HG03196 (cell line): ENCODE measurements at regions not wholly inside any gene's neighbourhood (a gene's known extent, or its start where the extent isn't known, plus 50 kb on each side); places are given as distances from the start of the nearest gene placed in this dataset.
"Not testable (repeated sequence)": the region's sequence is repeated elsewhere in the genome, so short reads cannot be mapped to it uniquely, and the experiment has no call there.

Source experiments
- ATAC-seq: cut with Tn5 transposase; IDR thresholded peaks from one replicate; pipeline ENCODE4 v1.9.1; 2021; ENCODE audit not compliant: unreplicated experiment

GRCh38 chr6:111925296-111925695 lies 52.0 kb upstream of the FYN start:
- ATAC-seq, result no peak

GRCh38 chr6:111926731-111927302 lies 53.6 kb upstream of the FYN start:
- no peak for ATAC-seq

GRCh38 chr6:111927321-111927720 lies 54.1 kb upstream of the FYN start:
- no peak for ATAC-seq

DNA sequence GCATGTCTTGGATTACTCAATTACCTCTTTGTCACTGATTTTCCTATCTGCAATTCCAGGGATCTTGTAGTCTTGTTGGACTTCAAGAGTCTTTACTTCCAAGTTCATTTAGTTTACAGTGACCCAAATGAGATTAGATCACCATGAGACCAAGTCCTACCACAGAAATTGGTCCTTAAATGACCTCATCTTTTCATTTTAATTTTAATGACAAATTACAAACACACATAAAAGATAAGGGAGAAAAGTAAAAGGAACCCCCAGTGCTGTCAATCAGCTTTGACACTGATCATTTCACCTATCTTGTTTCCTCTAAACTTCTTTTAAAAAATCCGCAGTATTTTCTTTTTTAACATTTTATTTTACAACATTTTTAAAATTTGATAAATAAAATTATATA lies 54.9 kb upstream of the FYN start:
- ATAC-seq, result no peak

DNA sequence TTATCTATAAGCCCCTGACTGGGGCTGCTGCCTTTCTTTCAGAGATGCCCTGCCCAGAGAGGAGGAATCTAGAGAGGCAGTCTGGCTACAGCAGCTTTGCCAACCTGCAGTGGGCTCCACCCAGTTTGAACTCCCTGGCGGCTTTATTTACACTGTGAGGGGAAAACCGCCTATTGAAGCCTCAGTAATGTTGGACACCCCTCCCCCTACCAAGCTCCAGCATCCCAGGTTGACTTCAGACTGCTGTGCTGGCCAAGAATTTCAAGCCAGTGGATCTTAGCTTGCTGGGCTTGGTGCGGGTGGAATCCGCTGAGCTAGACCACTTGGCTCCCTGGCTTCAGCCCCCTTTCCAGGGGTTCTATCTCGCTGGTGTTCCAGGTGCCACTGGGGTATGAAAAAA lies 61.4 kb upstream of the FYN start:
- not testable (repeated sequence) for ATAC-seq

- no peak for ATAC-seq
These were observed 63.5 kb upstream of the FYN start for GRCh38 chr6:111936718-111937117.

- ATAC-seq, result no peak
These were observed 65.5 kb upstream of the FYN start for GRCh38 chr6:111938710-111939109.

- no peak for ATAC-seq
These were observed 66.7 kb upstream of the FYN start for GRCh38 chr6:111939902-111940301.

DNA sequence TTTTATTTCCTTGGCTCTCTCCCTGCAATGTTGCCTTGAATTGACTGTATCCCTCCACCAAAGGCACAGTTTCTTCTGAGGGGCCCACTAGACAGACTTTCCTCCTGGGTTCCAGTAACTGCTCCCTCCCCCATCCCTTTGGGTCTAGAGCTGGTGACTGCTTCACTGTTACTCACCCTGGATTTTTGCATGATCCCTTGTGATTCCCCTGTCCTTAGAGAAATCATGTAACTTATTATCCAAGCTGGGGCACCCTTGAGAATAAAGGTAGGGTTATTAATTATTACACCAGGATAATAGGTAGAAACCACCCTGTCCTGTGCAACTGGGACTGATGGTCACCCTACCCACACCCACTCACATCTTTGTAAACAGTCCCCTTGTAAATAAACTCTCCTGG lies 67.5 kb upstream of the FYN start:
- ATAC-seq, result no peak

- no peak for ATAC-seq
These were observed 68.6 kb upstream of the FYN start for GRCh38 chr6:111941686-111942330.

DNA sequence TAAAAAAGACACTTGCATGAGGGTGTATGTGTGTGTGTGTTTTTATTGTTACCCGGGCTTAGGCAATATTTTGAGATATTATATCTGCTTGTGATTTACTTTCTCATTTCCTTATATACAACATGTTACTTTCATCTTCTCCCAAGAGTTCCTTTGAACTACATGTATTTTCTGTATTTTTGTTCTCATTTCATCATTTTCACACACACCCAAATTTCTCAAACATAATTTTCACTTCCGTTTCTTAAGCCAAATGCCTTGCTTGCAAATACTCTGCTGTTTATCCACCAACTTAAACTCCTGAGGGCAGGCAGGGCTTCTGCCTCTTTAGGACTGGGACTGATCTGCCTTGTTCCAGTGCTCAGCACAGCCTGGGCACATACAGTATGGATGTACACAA lies 69.3 kb upstream of the FYN start:
- no peak for ATAC-seq

- no peak for ATAC-seq
These were observed 70.0 kb upstream of the FYN start for GRCh38 chr6:111943266-111943665.

GRCh38 chr6:111943726-111944125 lies 70.5 kb upstream of the FYN start:
- ATAC-seq, result no peak

DNA sequence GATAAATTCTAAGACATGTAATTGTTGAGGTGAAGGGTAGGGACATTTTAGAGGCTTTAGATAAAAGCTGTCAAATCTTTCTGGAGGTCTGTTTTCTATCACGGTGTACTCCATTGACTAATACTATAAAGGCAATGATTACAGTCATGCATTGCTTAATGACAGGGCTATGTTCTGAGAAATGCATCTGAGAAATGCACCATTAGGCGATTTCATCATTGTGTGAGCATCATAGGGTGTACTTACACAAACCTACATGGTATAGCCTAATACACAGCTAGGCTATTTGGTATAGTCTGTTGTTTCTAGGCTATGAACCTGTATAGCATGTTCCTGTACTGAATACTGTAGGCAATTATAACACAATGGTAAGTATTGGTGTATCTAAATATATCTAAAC lies 71.3 kb upstream of the FYN start:
- no peak for ATAC-seq

- no peak for ATAC-seq
These were observed 76.3 kb upstream of the FYN start for GRCh38 chr6:111949546-111949945.

- not testable (repeated sequence) for ATAC-seq
These were observed 76.7 kb upstream of the FYN start for GRCh38 chr6:111949984-111950383.

DNA sequence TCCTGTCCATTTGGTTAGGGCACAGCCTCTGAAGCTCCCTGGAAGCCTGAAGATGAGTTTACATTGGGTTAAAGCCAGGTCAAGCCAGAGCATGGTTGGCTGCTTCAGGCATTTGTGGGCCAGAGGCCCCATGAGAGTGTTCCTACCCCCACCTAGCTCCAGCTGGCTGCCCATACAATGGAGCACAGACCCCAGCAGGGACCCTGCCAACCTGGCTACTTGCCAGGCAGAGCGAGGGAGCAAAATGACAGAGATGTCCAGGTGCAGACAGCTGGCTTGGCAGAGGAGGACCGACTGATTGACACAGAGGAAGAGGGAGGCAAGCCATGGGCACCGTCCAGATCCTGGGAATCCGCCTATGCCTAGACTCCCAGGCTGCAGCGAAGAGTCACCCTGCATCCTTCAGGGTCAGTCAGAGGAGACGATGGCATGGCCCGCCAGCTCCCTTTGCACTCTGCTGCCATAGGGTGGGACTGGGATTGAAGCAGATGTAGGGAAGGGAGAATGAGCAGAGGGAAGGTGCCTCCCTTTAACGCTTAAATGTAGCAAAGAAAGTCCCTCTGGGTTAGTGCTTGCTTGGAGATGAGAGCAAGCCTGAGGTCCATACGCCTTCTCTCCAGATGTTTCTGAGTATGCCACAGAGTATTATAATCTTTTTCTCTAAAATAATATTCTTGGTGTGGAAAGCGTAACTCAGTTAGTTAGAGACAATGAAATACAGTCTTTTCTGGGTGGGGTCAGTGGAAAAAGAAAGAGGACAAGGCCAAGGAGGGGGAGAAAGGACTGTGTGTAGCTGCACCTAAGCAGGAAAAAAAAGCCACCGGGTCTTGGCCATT lies 77.6 kb upstream of the FYN start:
- ATAC-seq, result no peak

GRCh38 chr6:111951497-111952085 lies 78.3 kb upstream of the FYN start:
- ATAC-seq, result no peak

DNA sequence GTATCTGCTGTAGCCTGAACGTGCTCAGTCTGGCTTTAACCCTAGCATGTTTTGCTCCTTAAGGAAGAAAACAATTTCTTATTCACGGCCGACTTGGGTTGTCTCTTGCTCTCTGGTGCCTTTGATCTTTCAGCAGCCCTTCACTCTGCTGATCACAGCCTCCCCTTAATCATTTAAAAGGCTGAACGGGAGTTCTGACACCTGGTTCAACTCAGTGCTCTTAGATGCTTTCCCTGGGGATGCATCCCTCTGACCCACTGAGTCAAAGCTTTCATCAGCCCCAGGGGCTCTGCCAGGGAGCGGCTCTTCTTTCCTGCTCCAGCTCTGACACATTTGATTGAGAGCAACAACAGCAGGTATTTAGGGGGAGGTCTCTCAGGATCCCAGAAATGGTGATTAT lies 79.0 kb upstream of the FYN start:
- no peak for ATAC-seq

GRCh38 chr6:111952821-111953540 lies 79.7 kb upstream of the FYN start:
- ATAC-seq, result no peak

- ATAC-seq, result no peak
These were observed 82.8 kb upstream of the FYN start for GRCh38 chr6:111956098-111956497.
